ENCODE measurements at regions not wholly inside any gene's neighbourhood (a gene's known extent, or its start where the extent isn't known, plus 50 kb on each side); places are given as distances from the start of the nearest gene placed in this dataset.

GRCh38 chr11:121762820-121763219 is 310.1 kb upstream of the SORL1-AS1 start:
- DNase-seq (ENCODE audit: low spot score in 2 of 2) (no peak), ATAC-seq (no peak)
- H3K4me1 Mint-ChIP-seq = no peaks in the 10 kb centered on the region
- H3K4me3 Mint-ChIP-seq = no peak overlapping the region
- H3K36me3 Mint-ChIP-seq = no peaks in the 10 kb centered on the region
- H3K9me3 Mint-ChIP-seq = no peaks in the 10 kb centered on the region
- H3K27ac Mint-ChIP-seq = no peak overlapping the region

DNA sequence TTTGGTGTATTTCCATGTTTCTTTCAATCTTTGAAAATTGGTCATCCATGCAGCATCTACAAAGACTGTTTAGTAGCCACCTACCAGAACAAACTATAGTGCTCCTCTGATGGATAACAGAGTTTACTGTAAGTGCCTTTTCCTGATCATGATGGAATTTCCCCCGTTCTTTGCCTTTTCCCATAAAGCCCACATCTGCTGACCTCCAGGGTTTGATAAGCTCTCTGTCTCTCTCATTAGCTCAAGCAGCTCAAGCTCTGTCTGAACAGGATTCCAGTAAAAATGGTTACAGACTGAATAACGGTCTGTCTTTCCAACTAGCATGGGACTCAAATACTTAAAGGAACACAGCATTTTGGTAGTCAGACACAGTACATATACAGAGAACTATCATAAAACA is 308.4 kb upstream of the SORL1-AS1 start:
- no peaks in the 10 kb centered on the region for H3K36me3 Mint-ChIP-seq
- no peaks in the 10 kb centered on the region for H3K4me1 Mint-ChIP-seq
- no peaks in the 10 kb centered on the region for H3K9me3 Mint-ChIP-seq
- no peak overlapping the region for H3K27ac Mint-ChIP-seq
- ATAC-seq (no peak), DNase-seq (ENCODE audit: low spot score in 2 of 2) (no peak)
- no peak overlapping the region for H3K4me3 Mint-ChIP-seq

GRCh38 chr11:121757480-121758125 is 304.8 kb upstream of the SORL1-AS1 start:
- Mint-ChIP-seq H3K4me1 (no peaks in the 10 kb centered on the region), H3K27ac (no peak overlapping the region), H3K4me3 (no peak overlapping the region), H3K36me3 (no peaks in the 10 kb centered on the region), H3K9me3 (no peaks in the 10 kb centered on the region)
- ATAC-seq (no peak), DNase-seq (ENCODE audit: low spot score in 2 of 2) (no peak)

DNA sequence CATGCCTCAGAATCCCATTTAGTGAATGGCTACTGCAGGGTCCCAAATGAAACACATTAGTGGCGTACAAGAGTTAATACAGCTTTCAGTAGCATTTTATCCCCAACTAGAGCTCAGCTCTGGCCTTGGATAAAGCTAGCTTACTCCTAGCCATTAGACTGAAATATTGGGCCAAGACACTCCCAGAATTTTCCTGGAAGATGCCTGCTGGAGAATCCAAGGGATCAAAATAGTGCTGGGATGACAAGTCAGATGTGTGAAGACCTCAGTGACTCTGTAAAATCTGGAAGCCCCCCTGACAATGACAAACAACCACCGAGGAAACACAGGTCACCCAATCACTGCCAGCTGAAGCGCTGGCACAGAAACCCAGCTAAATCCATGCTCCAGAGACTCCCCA is 303.1 kb upstream of the SORL1-AS1 start:
- H3K36me3 Mint-ChIP-seq = no peaks in the 10 kb centered on the region
- no peaks in the 10 kb centered on the region for H3K9me3 Mint-ChIP-seq
- DNase-seq (ENCODE audit: low spot score in 2 of 2) = no peak
- no peak overlapping the region for H3K27ac Mint-ChIP-seq
- H3K4me1 Mint-ChIP-seq = no peaks in the 10 kb centered on the region
- ATAC-seq = no peak
- H3K4me3 Mint-ChIP-seq = no peak overlapping the region

DNA sequence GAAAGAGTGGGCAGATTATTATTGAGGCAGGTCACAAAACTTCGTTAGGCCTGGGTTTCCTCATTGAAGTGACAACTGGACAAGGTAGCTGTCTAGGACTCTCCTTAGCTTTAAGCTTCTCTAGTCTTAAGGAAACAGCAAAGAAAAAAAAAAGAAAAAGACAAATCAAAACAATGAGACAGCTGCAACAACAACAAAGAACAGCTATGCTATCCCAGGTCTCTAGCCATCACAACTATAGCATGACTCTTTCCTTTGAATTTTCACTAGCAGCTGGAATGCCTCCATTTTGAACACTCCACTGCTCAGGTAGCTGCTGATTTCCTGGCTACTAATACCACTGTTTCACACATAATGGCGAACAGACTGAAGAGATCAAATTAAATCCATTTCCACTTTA is 302.4 kb upstream of the SORL1-AS1 start:
- H3K9me3 Mint-ChIP-seq = no peaks in the 10 kb centered on the region
- H3K4me1 Mint-ChIP-seq = no peaks in the 10 kb centered on the region
- no peaks in the 10 kb centered on the region for H3K36me3 Mint-ChIP-seq
- no peak overlapping the region for H3K27ac Mint-ChIP-seq
- ATAC-seq = no peak
- DNase-seq (ENCODE audit: low spot score in 2 of 2) = no peak
- no peak overlapping the region for H3K4me3 Mint-ChIP-seq

DNA sequence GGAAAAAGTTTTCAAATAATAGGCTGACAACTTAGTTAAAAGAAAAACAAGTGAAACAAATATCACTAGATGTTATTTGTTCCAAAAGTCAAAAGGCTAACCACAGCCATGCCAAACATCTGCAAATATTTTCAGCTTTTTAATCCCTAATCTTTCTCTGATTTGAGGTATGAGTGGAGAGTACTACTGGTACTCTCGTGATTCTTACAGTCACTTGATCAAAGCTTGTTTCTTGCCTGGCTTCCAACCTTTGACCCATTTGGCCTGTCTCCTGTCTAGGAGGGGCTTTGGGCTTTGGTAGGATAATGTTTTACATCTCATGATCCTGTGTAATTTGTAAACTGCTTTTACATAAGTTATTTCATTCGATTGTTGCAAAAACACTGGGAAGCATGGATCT is 301.8 kb upstream of the SORL1-AS1 start:
- Mint-ChIP-seq H3K27ac (no peak overlapping the region), H3K4me3 (no peak overlapping the region), H3K36me3 (no peaks in the 10 kb centered on the region), H3K4me1 (no peaks in the 10 kb centered on the region), H3K9me3 (no peaks in the 10 kb centered on the region)
- ATAC-seq = no peak
- no peak for DNase-seq (ENCODE audit: low spot score in 2 of 2)

GRCh38 chr11:121749691-121750090 is 296.9 kb upstream of the SORL1-AS1 start:
- no peaks in the 10 kb centered on the region for H3K4me1 Mint-ChIP-seq
- peaks cover 2% of the 10 kb centered on the region for H3K9me3 Mint-ChIP-seq
- no peak overlapping the region for H3K4me3 Mint-ChIP-seq
- ATAC-seq (no peak), DNase-seq (ENCODE audit: low spot score in 2 of 2) (no peak)
- no peak overlapping the region for H3K27ac Mint-ChIP-seq
- H3K36me3 Mint-ChIP-seq = no peaks in the 10 kb centered on the region

GRCh38 chr11:121748068-121748467 is 295.3 kb upstream of the SORL1-AS1 start:
- Mint-ChIP-seq H3K4me3 (no peak overlapping the region), H3K9me3 (peaks cover 2% of the 10 kb centered on the region), H3K27ac (no peak overlapping the region), H3K4me1 (no peaks in the 10 kb centered on the region), H3K36me3 (no peaks in the 10 kb centered on the region)
- DNase-seq (ENCODE audit: low spot score in 2 of 2) (no peak), ATAC-seq (no peak)

GRCh38 chr11:121743285-121743684 is 290.5 kb upstream of the SORL1-AS1 start:
- Mint-ChIP-seq H3K4me1 (no peaks in the 10 kb centered on the region), H3K36me3 (no peaks in the 10 kb centered on the region), H3K4me3 (no peak overlapping the region), H3K27ac (no peak overlapping the region), H3K9me3 (no peaks in the 10 kb centered on the region)
- ATAC-seq (no peak), DNase-seq (ENCODE audit: low spot score in 2 of 2) (no peak)

GRCh38 chr11:121741761-121742361 is 289.1 kb upstream of the SORL1-AS1 start:
- DNase-seq (ENCODE audit: low spot score in 2 of 2) (no peak), ATAC-seq (no peak)
- Mint-ChIP-seq H3K4me1 (no peaks in the 10 kb centered on the region), H3K27ac (no peak overlapping the region), H3K9me3 (no peaks in the 10 kb centered on the region), H3K4me3 (no peak overlapping the region), H3K36me3 (no peaks in the 10 kb centered on the region)

DNA sequence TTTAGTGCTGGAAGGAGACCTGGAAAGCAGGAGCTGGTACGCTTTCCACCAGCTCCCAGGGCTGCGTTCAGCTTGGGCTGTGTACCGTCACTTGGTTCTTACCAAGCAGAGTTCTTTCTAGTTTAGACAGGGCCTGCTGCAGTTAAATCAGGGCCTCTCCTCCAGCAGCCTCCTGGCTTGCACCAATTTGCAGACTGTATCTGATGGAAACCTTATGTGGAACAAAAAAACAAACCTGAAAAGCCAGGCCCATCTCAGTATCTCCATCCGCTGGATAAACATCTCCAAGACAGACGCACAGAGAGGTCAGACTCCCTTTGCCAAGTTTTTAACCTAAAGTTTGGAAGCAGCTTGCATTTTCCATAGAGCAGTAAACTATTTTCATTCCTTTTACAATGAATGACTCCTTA is 288.6 kb upstream of the SORL1-AS1 start:
- Mint-ChIP-seq H3K4me3 (no peak overlapping the region), H3K36me3 (no peaks in the 10 kb centered on the region), H3K27ac (no peak overlapping the region), H3K9me3 (no peaks in the 10 kb centered on the region), H3K4me1 (no peaks in the 10 kb centered on the region)
- ATAC-seq (no peak), DNase-seq (ENCODE audit: low spot score in 2 of 2) (no peak)

DNA sequence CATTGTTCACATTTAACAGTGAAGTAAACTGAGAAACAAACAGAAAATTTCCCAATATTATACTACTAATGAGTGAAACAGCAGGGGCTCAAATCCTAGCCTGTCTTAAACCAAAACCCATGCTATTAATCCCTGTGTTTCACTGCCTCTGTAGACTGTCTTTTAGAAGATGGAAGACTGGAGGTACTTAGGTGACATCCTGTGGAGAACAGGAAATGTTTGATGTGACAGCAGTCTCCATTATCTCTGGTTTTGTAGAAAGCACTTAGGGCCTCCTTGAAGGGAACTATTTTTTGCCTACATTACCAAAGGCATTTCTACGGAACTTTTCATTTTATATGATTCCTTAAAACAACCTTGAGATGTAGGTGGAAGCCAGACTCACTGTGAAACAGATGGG is 288.1 kb upstream of the SORL1-AS1 start:
- no peaks in the 10 kb centered on the region for H3K9me3 Mint-ChIP-seq
- DNase-seq (ENCODE audit: low spot score in 2 of 2) = no peak
- ATAC-seq = no peak
- no peak overlapping the region for H3K4me3 Mint-ChIP-seq
- no peak overlapping the region for H3K27ac Mint-ChIP-seq
- H3K4me1 Mint-ChIP-seq = no peaks in the 10 kb centered on the region
- H3K36me3 Mint-ChIP-seq = no peaks in the 10 kb centered on the region

GRCh38 chr11:121733858-121734257 is 281.1 kb upstream of the SORL1-AS1 start:
- ATAC-seq (no peak), DNase-seq (ENCODE audit: low spot score in 2 of 2) (no peak)
- H3K4me1 Mint-ChIP-seq = no peaks in the 10 kb centered on the region
- H3K27ac Mint-ChIP-seq = no peak overlapping the region
- no peaks in the 10 kb centered on the region for H3K36me3 Mint-ChIP-seq
- H3K9me3 Mint-ChIP-seq = no peaks in the 10 kb centered on the region
- H3K4me3 Mint-ChIP-seq = no peak overlapping the region

DNA sequence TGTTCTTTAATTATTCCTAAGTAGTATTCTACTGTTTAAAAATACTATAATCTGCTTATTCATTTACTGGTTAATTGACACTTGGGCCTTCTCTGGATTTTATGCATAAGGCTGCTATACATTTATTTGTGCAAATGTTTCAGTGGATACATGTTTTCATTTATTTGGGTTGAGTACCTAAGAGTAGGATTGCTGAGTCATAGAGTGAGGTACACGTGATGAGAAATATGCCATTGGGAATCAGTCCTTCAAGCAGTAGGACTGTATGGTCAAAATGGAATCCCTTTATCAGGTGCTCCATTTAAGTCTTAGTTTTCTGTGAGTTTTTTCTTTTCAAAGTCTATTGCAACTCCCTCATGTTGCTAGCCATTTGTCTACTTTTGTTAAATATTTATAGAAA is 275.2 kb upstream of the SORL1-AS1 start:
- no peak for ATAC-seq
- no peaks in the 10 kb centered on the region for H3K36me3 Mint-ChIP-seq
- no peaks in the 10 kb centered on the region for H3K4me1 Mint-ChIP-seq
- H3K4me3 Mint-ChIP-seq = no peak overlapping the region
- H3K27ac Mint-ChIP-seq = no peak overlapping the region
- no peaks in the 10 kb centered on the region for H3K9me3 Mint-ChIP-seq
- no peak for DNase-seq (ENCODE audit: low spot score in 2 of 2)

DNA sequence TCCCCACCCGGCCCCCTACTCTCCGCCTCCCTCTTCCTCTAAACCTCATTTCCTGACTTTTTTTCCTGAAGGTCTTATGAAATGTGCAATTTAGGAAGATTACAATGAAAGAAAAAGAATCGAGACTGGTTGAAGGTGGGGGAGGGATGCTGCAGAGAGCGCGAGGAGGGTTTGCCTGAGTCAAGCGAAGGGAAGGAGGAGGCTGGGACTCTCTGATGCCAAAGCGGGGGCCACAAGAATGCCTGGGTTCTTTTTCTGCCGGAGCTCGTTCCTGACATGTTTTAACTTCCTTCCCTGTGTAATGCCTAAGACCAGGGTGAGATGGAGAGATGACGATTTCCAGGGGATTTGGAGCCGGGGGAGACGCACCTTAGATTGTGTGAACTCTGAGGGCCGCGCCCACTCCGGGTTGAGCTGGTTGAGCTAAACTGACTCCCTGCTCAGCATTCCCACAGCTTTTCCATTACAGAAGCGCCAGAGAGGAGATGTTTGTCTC is 270.5 kb upstream of the SORL1-AS1 start:
- peaks cover 4% of the 10 kb centered on the region for H3K9me3 Mint-ChIP-seq
- ATAC-seq (no peak), DNase-seq (ENCODE audit: low spot score in 2 of 2) (no peak)
- H3K4me1 Mint-ChIP-seq = no peaks in the 10 kb centered on the region
- H3K27ac Mint-ChIP-seq = no peak overlapping the region
- no peaks in the 10 kb centered on the region for H3K36me3 Mint-ChIP-seq
- H3K4me3 Mint-ChIP-seq = no peak overlapping the region

GRCh38 chr11:121722431-121723245 is 269.9 kb upstream of the SORL1-AS1 start:
- Mint-ChIP-seq H3K36me3 (no peaks in the 10 kb centered on the region), H3K9me3 (peaks cover 4% of the 10 kb centered on the region), H3K4me1 (no peaks in the 10 kb centered on the region), H3K4me3 (no peak overlapping the region), H3K27ac (no peak overlapping the region)
- ATAC-seq = no peak
- no peak for DNase-seq (ENCODE audit: low spot score in 2 of 2)
